Mucosa of rectum (tissue), 2 donors: ENCODE measurements at regions not wholly inside any gene's neighbourhood (a gene's known extent, or its start where the extent isn't known, plus 50 kb on each side); places are given as distances from the start of the nearest gene placed in this dataset.
"Not testable (repeated sequence)": the region's sequence is repeated elsewhere in the genome, so short reads cannot be mapped to it uniquely, and the experiment has no call there.

ENCODE experiments used
- H3K27ac ChIP-seq, 2 donors: one replicate each; pipeline ENCODE4 v1.7.0; 2013; ENCODE audit warnings: inconsistent platforms in 2 of 2, low read depth in 2 of 2, low read length in 2 of 2
- H3K27me3 ChIP-seq, 2 donors: one replicate each; pipeline ENCODE4 v1.7.0; 2013; ENCODE audit warnings: low read length in 2 of 2; ENCODE audit not compliant: control insufficient read depth in 2 of 2, insufficient read depth in 2 of 2
- H3K36me3 ChIP-seq, 2 donors: one replicate each; pipeline ENCODE4 v1.7.0; 2013; ENCODE audit warnings: low read length in 2 of 2; ENCODE audit not compliant: control insufficient read depth in 2 of 2, insufficient read depth in 2 of 2
- H3K4me1 ChIP-seq, 2 donors: one replicate each; pipeline ENCODE4 v1.7.0; 2013; ENCODE audit warnings: low read length in 2 of 2, mild to moderate bottlenecking in 1 of 2; ENCODE audit not compliant: control insufficient read depth in 2 of 2, insufficient read depth in 2 of 2
- H3K4me3 ChIP-seq, 2 donors: one replicate each; pipeline ENCODE4 v1.7.0; 2013; ENCODE audit warnings: low read length in 2 of 2
- H3K9ac ChIP-seq, 2 donors: one replicate each; pipeline ENCODE4 v1.7.0; 2013; ENCODE audit warnings: low read length in 2 of 2, low read depth in 1 of 2, mild to moderate bottlenecking in 1 of 2
- H3K9me3 ChIP-seq, 2 donors: one replicate each; pipeline ENCODE4 v1.7.0; 2013; ENCODE audit warnings: low read length in 2 of 2; ENCODE audit not compliant: control insufficient read depth in 2 of 2
- donor health status: healthy.
- donor health status: Normal muscosa, but diverticular disease.

DNA sequence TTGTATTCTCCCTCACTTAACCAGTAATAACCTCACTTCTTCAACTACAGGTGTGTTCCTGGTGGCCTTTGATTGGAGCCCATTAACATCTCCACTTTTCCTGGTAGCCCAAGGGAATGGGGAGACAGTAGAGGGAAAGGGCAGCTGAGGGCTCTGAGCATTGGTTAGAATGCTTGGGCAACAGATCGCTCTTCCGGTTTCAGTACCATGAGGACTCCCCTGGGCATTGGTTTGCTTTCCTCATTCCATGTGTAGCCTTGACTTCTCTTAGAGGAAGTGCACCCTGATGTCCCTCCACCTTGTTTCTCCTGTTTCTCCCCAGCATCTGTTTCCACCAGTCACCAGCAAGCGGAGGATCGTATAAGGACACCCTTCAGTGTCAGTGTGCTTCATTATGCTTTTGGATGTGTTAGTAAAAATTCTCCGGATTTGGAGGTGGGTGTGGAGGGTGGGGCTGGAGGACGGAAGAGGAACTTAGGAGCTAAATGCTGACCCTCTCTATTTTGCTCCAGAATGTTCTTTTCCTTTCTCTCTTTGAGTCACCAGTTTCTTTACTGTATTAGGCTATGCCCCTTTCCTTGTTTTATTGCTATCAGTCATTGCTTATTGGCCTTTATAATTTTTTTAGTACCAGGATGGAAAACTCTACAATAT lies 50.6 kb upstream of the ZNG1B start:
- H3K27ac ChIP-seq, H3K4me3 ChIP-seq: not testable (repeated sequence)

DNA sequence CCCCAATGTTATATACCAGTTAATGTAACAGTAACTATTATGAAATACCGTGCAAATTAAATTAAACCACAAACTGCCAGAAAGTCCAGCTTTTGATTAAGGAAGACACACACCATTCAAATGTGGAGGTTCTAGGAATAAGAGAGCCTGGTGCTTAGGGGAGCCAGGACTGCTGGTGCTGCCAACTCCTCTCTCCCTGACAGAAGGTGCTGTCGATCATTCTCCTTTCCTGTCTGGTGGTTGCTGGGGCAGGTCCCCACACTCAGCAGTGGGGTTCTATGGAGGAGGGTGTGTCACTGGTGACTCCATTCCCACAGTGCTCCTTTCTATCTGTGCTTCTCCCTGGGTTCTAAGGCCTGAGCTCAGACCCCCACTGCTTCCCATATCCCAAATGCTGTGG lies 57.9 kb upstream of the ZNG1B start:
- H3K27me3 ChIP-seq, H3K9me3 ChIP-seq, H3K9ac ChIP-seq, H3K4me3 ChIP-seq, H3K27ac ChIP-seq, H3K36me3 ChIP-seq, H3K4me1 ChIP-seq: not testable (repeated sequence)

More for the DNA sequence above, 50.6 kb upstream of the ZNG1B start:
- not testable (repeated sequence) for H3K9ac ChIP-seq, H3K4me1 ChIP-seq, H3K27me3 ChIP-seq, H3K36me3 ChIP-seq, H3K9me3 ChIP-seq

DNA sequence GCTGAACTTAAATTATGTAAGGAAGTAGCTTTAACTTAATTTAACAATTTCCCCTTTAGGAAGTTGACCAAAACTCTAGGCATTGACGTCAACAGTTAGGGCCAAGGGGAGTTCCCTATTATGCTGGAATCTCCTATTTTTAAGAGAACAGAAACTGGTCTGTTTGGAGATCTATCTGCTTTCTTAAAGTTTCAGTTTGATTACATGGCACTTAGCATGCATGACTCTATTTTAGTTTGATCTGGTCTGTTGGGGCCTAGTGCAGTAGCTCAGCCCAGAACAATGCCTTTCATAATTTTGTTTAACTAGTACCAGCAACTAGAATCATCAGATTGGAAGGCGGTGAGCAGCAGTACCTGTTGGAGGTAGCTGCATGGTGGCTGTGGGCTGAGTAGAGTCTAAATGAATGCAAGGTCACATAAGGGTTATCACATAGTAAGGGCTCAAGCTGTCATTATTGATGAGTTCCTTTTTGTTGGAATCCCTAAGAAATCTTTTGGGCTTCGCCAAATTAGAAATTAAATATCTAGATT lies 60.5 kb upstream of the ZNG1B start:
- Histone ChIP-seq H3K36me3 (no peaks in the 10 kb centered on the region), H3K4me3 (no peak overlapping the region), H3K27me3 (no peaks in the 10 kb centered on the region), H3K27ac (peak overlapping the region in 1 of 2 donors; percentile 3), H3K4me1 (no peaks in the 10 kb centered on the region), H3K9me3 (no peaks in the 10 kb centered on the region), H3K9ac (no peak overlapping the region)

DNA sequence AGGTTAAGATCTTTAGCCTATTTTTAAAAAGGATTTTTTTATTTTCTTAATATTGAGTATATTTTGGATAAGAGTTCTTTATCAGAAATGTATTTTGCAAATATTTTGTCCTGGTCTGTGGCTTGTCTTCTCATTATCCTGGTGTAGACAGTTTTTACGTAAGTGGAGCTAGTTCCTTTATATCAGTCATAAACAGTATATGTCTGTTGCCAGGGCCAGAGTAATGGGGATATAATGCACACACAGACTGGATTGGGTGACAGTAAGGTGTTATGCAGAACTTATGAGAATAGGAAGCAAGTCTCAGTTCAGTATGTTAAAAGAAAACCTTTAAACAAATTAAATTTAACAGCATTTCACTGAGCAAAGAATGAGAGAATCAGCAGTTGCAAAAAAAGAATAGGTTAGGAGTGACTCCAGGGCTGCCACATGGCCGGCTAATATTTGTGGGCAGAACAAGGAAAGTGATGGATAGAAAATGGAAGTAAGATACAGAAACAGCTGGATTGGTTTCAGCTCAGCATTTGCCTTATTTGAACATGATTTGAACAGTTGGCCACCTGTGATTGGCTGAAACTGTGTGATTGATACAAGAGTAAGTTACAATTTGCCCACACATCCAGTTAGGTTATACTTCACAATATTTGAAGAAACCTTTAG lies 61.1 kb upstream of the ZNG1B start:
- Histone ChIP-seq H3K4me3 (no peak overlapping the region), H3K27ac (peak overlapping the region in 1 of 2 donors; percentile 9), H3K4me1 (no peaks in the 10 kb centered on the region), H3K27me3 (no peaks in the 10 kb centered on the region), H3K9me3 (no peaks in the 10 kb centered on the region), H3K9ac (no peak overlapping the region), H3K36me3 (no peaks in the 10 kb centered on the region)

GRCh38 chr2:113374857-113375256 lies 62.6 kb upstream of the ZNG1B start:
- not testable (repeated sequence) for H3K4me3 ChIP-seq, H3K36me3 ChIP-seq, H3K27ac ChIP-seq, H3K9ac ChIP-seq, H3K4me1 ChIP-seq, H3K27me3 ChIP-seq, H3K9me3 ChIP-seq

GRCh38 chr2:113372258-113372834 lies 65.1 kb upstream of the ZNG1B start:
- H3K4me3 ChIP-seq, H3K9me3 ChIP-seq, H3K9ac ChIP-seq, H3K36me3 ChIP-seq, H3K4me1 ChIP-seq, H3K27me3 ChIP-seq, H3K27ac ChIP-seq: not testable (repeated sequence)

- Histone ChIP-seq H3K4me1 (peaks cover 2 to 3% of the 10 kb centered on the region in 2 donors), H3K9me3 (no peaks in the 10 kb centered on the region), H3K36me3 (no peaks in the 10 kb centered on the region), H3K27ac (no peak overlapping the region), H3K4me3 (no peak overlapping the region), H3K27me3 (no peaks in the 10 kb centered on the region), H3K9ac (no peak overlapping the region)
Measured at GRCh38 chr2:113370478-113371091, 66.9 kb upstream of the ZNG1B start.

GRCh38 chr2:113370030-113370429 lies 67.5 kb upstream of the ZNG1B start:
- Histone ChIP-seq H3K4me1 (peaks cover 2 to 3% of the 10 kb centered on the region in 2 donors), H3K27me3 (no peaks in the 10 kb centered on the region), H3K4me3 (no peak overlapping the region), H3K9ac (no peak overlapping the region), H3K9me3 (no peaks in the 10 kb centered on the region), H3K36me3 (no peaks in the 10 kb centered on the region), H3K27ac (no peak overlapping the region)

DNA sequence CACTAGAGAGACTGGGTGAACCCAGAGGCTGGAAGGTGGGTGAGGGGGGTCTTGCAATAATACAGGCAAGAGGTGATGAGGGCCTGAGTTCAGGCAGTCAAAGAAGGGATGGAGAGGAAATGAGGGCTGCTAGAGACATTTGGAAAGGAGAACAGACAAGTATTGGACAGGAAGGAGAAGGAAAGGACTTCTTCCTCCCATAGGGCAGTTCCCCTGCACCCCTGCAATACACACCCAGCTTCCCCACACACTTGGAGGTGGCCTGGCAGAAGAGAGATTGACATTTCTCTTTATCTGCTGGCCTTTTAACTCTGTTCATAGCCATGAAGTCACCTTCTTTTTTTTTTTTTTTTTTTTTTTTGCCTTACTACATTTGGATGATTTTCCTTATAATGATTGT lies 68.9 kb upstream of the ZNG1B start:
- not testable (repeated sequence) for H3K27ac ChIP-seq, H3K4me3 ChIP-seq, H3K36me3 ChIP-seq, H3K9ac ChIP-seq, H3K4me1 ChIP-seq, H3K27me3 ChIP-seq, H3K9me3 ChIP-seq

DNA sequence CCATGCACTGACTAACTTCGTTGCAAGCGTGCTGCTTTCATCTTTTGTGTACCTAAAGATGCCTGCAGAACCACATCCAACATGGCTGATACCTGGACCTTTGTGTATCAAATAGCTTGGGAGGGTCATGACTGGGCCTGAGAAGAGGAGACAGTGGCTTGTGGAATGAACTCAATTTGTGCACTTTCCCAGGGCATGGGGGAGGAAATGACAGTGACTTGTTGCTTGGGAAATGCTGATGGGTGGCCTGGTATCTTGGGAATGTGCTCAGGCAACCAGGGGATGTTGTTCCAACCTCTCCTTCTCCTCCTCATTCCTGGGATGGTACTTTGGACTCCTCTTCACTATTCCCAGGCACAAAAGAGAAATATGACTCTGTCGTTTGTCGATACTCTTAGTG lies 70.7 kb upstream of the ZNG1B start:
- not testable (repeated sequence) for H3K27me3 ChIP-seq, H3K9me3 ChIP-seq, H3K27ac ChIP-seq, H3K4me3 ChIP-seq, H3K9ac ChIP-seq, H3K4me1 ChIP-seq, H3K36me3 ChIP-seq
